Heart left ventricle (tissue), 13 donors: ENCODE measurements at regions not wholly inside any gene's neighbourhood (a gene's known extent, or its start where the extent isn't known, plus 50 kb on each side); places are given as distances from the start of the nearest gene placed in this dataset.

ENCODE experiments used
- POLR2A ChIP-seq, 2 donors: fragments of 450-650 bp; IDR thresholded peaks; one replicate each; pipeline ENCODE4 v1.6.1; 2017; ENCODE audit warnings: antibody characterized with exemption in 2 of 2, mild to moderate bottlenecking in 2 of 2, moderate library complexity in 2 of 2
- TF ChIP-seq, protein P1 (sequence below), 12 donors: fragments of 200-600 bp; sonication (generic) in 4 of 12; IDR thresholded peaks; one replicate each; pipeline versions ENCODE4 v1.5.0 to v1.8.0; 2018 to 2022; ENCODE audit warnings: antibody characterized with exemption in 12 of 12, mild to moderate bottlenecking in 5 of 12
- donor health status: ischemic (EF 13 %, LVEDD 7.1; RV severe dilation, severe dysfunction).
- donor health status: DM: no; HTN: yes; CAD: no.
- donor health status: DM: no; HTN: no; CAD: no.
- donor health status: ischemic (EF 25% LVEDD 6.9; RV normal size, moderate dysfunction).
- donor health status: ischemic (EF 25% LVEDD 5.7; RV mildly dilated, moderate dysfunction).
- donor health status: ischemic (EF 35%, LVEDD 5.7; RV mildly dilated, moderate dysfunction).
- donor health status: nonischemic (EF 11% LVEDD 7.7; RV severe dilation, severe dysfunction).
- donor health status: DM: yes; HTN: yes; CAD: no.
- donor health status: PGD.
- donor health status: ischemic (EF 29% LVEDD 5.4; RV normal size, mild dysfunction).
- donor health status: nonischemic (EF 23%, LVEDD 6.1; RV moderate dilation, normal function).

DNA sequence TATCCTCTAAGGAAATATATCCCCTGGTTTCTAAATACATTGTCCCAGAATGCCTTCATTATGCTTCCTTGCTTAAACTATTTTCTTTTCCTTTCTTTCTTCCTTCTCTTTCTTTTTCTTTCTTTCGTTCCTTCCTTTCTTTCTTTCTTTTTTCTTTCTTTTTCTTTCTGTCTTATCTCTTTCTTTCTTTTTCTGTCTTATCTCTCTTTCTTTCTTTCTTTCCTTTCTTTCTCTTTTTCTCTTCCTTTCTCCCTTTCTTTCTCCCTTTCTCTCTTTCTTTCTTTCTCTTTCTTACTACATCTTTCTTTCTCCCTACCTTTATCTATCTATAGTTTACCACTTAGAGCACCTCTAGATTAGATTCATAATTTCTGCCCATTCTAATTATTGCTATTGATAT lies 552.1 kb downstream of the PYDC2 start:
- TF ChIP-seq, protein P1, sequence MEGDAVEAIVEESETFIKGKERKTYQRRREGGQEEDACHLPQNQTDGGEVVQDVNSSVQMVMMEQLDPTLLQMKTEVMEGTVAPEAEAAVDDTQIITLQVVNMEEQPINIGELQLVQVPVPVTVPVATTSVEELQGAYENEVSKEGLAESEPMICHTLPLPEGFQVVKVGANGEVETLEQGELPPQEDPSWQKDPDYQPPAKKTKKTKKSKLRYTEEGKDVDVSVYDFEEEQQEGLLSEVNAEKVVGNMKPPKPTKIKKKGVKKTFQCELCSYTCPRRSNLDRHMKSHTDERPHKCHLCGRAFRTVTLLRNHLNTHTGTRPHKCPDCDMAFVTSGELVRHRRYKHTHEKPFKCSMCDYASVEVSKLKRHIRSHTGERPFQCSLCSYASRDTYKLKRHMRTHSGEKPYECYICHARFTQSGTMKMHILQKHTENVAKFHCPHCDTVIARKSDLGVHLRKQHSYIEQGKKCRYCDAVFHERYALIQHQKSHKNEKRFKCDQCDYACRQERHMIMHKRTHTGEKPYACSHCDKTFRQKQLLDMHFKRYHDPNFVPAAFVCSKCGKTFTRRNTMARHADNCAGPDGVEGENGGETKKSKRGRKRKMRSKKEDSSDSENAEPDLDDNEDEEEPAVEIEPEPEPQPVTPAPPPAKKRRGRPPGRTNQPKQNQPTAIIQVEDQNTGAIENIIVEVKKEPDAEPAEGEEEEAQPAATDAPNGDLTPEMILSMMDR (IDR thresholded peaks at IDR 0.05), result no peak
- TF ChIP-seq POLR2A (IDR thresholded peaks at IDR 0.05), result no peak
